ENCODE measurements at regions not wholly inside any gene's neighbourhood (a gene's known extent, or its start where the extent isn't known, plus 50 kb on each side); places are given as distances from the start of the nearest gene placed in this dataset.

- no peak for DNase-seq (ENCODE audit: extremely low read depth, low read depth)
- no peak overlapping the region for H3K4me3 ChIP-seq (replicated peaks; ENCODE audit: low read depth, low read length)
- no peak for TF ChIP-seq CTCF (IDR thresholded peaks at IDR 0.05; ENCODE audit: low read depth, low read length, missing control alignments)
Observed at GRCh38 chr15:93202405-93202804, 113.4 kb upstream of the RGMA start.

- TF ChIP-seq CTCF (IDR thresholded peaks at IDR 0.05; ENCODE audit: low read depth, low read length, missing control alignments) = no peak
- H3K4me3 ChIP-seq (replicated peaks; ENCODE audit: low read depth, low read length) = no peak overlapping the region
- DNase-seq (ENCODE audit: extremely low read depth, low read depth) = no peak
Observed at GRCh38 chr15:93201940-93202339, 112.9 kb upstream of the RGMA start.

GRCh38 chr15:93200837-93201226, 111.8 kb upstream of the RGMA start:
- TF ChIP-seq CTCF (IDR thresholded peaks at IDR 0.05; ENCODE audit: low read depth, low read length, missing control alignments) = no peak
- H3K4me3 ChIP-seq (replicated peaks; ENCODE audit: low read depth, low read length) = no peak overlapping the region

GRCh38 chr15:93200081-93200836, 111.2 kb upstream of the RGMA start:
- no peak for TF ChIP-seq CTCF (IDR thresholded peaks at IDR 0.05; ENCODE audit: low read depth, low read length, missing control alignments)
- H3K4me3 ChIP-seq (replicated peaks; ENCODE audit: low read depth, low read length) = no peak overlapping the region
- no peak for DNase-seq (ENCODE audit: extremely low read depth, low read depth)

More at GRCh38 chr15:93200837-93201226, 111.8 kb upstream of the RGMA start:
- DNase-seq (ENCODE audit: extremely low read depth, low read depth) = no peak

GRCh38 chr15:93196135-93196670, 107.2 kb upstream of the RGMA start:
- no peak for DNase-seq (ENCODE audit: extremely low read depth, low read depth)
- H3K4me3 ChIP-seq (replicated peaks; ENCODE audit: low read depth, low read length) = no peak overlapping the region
- no peak for TF ChIP-seq CTCF (IDR thresholded peaks at IDR 0.05; ENCODE audit: low read depth, low read length, missing control alignments)

- DNase-seq (ENCODE audit: extremely low read depth, low read depth) = no peak
Observed at GRCh38 chr15:93195109-93195508, 106.1 kb upstream of the RGMA start.

More at GRCh38 chr15:93195109-93195508, 106.1 kb upstream of the RGMA start:
- TF ChIP-seq CTCF (IDR thresholded peaks at IDR 0.05; ENCODE audit: low read depth, low read length, missing control alignments) = no peak
- no peak overlapping the region for H3K4me3 ChIP-seq (replicated peaks; ENCODE audit: low read depth, low read length)
